Thyroid gland (tissue), 4 donors: ENCODE measurements at regions not wholly inside any gene's neighbourhood (a gene's known extent, or its start where the extent isn't known, plus 50 kb on each side); places are given as distances from the start of the nearest gene placed in this dataset.

Experiments used
- CTCF ChIP-seq, 6 experiments: fragments of 200-600 bp in 3 of 6; fragments of 450-650 bp in 3 of 6; sonication (generic) in 3 of 6; IDR thresholded peaks; one replicate each; pipeline ENCODE4 v1.5.1; 2016 to 2019; ENCODE audit warnings: antibody characterized with exemption in 6 of 6, mild to moderate bottlenecking in 2 of 6, inconsistent platforms in 1 of 6, moderate library complexity in 1 of 6
- POLR2A ChIP-seq, 2 donors: fragments of 450-650 bp; IDR thresholded peaks; one replicate each; pipeline ENCODE4 v1.6.1; 2017; ENCODE audit warnings: antibody characterized with exemption in 2 of 2, mild to moderate bottlenecking in 2 of 2, moderate library complexity in 1 of 2

- TF ChIP-seq CTCF (IDR thresholded peaks at IDR 0.05), result no peak
- no peak for TF ChIP-seq POLR2A (IDR thresholded peaks at IDR 0.05)
Observed at GRCh38 chr4:11505221-11505971, 76.7 kb upstream of the HS3ST1 start.
